ENCODE measurements at regions not wholly inside any gene's neighbourhood (a gene's known extent, or its start where the extent isn't known, plus 50 kb on each side); places are given as distances from the start of the nearest gene placed in this dataset.

DNA sequence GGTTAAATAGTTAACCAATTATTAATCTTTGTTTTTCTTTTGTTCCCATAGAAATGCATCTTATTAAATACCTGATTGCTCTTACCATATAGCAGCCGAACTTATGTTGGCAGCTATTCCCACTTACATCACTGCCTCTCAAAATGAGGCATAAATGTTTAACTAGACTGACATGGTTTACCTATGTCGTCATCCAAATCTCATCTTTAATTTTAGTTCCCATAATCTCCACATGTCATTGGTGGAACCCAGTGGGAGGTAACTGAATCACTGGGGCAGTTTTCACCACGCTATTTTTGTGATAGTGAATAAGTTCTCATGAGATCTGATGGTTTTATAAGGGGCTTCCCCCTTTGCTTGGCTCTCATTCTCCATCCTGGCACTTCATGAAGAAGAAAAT lies 499.2 kb upstream of the ATP2B1 start:
- no peak for DNase-seq (ENCODE audit: low read depth)

DNA sequence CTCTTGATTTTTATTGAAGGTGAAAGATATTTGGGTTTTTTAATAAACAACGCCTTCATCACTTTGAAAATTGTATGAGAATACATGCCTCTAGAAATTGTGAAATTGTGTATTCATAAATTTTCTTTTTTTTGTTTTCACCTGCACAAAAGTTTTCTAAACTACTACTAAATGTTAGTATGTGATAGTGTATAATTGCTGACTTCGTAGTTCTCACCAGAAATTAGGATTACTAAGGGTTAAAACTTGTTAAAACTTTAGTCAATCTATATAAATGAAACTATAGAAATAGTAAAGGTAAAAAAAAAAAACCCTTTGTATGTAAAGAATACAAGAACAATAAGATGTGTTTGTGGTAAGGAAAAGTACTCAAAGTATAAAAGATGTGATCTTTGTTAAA lies 496.5 kb upstream of the ATP2B1 start:
- DNase-seq (ENCODE audit: low read depth), result no peak

- DNase-seq (ENCODE audit: low read depth), result no peak
These were observed 494.9 kb upstream of the ATP2B1 start for GRCh38 chr12:90203556-90203955.

DNA sequence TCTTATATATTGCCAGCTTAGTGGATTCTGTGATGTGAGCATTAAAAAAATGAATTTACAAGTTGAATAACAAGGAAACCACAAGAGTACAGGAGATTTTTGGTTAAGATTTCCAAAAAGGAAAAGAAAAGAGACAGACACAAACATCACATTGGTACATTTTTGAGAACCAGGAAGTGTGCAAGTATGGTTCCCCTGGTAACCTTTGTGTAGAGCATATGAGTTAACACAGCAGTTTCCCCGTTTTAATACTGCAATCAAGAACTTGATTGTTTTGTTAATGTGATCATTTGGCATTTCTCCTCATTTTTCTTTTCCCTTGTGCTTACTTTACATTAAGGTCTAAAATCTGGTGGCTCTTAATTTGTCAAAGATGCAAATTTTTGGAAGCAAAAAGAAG lies 490.4 kb upstream of the ATP2B1 start:
- no peak for DNase-seq (ENCODE audit: low read depth)

DNA sequence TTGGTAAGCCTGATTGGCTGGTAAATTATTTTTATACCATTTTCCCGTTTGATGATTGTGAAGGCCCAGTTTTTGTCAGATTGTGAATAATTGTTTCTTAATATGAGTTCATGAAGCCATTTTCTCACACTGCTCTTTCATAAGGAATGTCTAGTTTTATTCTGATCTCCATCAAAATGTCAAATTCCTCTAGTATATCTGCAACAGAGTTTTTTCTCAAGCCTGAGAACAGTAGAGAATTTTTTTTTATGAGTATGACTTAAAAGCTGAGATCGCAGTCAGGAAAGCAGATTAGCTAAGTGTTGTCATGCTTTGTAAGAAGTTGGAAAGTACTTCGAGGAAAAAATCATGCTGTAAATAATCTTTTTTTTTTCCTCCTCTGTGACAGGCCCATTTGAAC lies 484.9 kb upstream of the ATP2B1 start:
- DNase-seq (ENCODE audit: low read depth), result no peak

DNA sequence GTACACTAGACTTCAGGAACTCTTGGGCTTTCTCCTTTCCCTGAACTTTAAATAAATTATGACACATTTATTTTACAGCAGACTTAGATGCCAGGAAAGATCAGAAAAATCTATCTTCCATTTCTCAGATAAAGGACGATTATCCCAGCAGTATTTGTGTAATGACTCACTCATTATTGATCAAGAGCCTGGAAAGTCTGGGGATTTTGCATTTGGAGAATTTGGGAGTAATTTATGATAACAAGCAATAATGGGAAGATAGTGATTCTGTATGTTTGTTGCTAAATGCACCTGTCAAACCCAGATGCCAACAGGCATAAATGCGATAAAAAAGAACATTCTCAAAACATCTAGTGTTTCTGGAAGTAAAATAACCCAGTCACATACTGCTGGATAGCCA lies 480.2 kb upstream of the ATP2B1 start:
- no peak for DNase-seq (ENCODE audit: low read depth)

DNA sequence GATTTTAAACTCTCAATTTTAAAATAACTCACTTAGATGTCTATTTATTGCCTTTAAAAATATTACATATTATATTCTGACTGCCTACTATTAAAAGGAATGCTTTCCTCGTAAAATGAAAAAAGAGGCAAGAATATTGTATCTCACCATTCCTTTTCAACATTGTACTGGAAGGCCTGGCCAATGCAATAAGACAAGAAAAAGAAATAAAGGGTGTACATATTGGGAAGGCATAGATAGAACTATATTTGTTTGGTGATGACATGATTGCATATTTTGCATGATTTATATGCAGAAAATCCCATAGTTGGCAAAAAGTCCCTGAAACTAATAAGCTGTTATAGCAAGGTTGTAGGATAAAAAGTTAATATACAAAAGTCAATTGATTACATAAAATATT lies 474.6 kb upstream of the ATP2B1 start:
- DNase-seq (ENCODE audit: low read depth), result no peak

- no peak for DNase-seq (ENCODE audit: low read depth)
These were observed 472.6 kb upstream of the ATP2B1 start for GRCh38 chr12:90181216-90181615.

- no peak for DNase-seq (ENCODE audit: low read depth)
These were observed 466.3 kb upstream of the ATP2B1 start for GRCh38 chr12:90174956-90175355.

DNA sequence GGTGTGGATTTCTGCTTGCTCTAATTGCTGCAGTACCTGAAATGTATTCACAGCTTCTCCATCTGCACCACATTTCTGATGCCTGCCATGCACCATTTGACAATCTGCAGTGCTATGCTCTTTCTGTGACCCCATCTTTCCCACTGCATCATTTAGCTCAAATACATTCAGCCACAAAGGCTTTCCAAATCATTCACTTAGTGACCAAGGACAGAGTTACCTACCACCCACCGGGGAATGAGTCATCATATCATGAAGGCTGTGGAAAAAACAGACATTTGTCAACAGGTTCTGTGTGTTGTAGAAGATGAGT lies 465.5 kb upstream of the ATP2B1 start:
- DNase-seq (ENCODE audit: low read depth), result no peak

GRCh38 chr12:90173499-90174197 lies 465.0 kb upstream of the ATP2B1 start:
- no peak for DNase-seq (ENCODE audit: low read depth)

DNA sequence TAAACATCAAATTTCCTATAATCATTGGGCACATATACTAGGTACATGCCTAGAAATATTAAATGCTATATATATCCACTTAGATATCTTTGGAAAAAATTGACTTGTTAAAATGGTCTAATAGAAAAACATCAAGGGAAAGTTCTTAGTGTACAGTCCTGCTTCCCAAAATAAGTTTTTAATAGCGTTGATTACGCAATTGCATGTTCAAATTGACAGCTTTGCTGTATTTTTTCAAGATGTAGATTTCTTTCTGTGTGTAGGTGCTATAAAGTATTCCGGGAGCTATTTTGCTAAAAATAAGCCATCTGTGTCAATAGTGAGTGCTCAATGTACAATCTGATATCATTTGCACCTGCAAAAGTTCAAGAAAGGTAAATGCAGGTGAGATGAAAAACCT lies 463.9 kb upstream of the ATP2B1 start:
- no peak for DNase-seq (ENCODE audit: low read depth)

- no peak for DNase-seq (ENCODE audit: low read depth)
These were observed 462.1 kb upstream of the ATP2B1 start for GRCh38 chr12:90170740-90171139.

DNA sequence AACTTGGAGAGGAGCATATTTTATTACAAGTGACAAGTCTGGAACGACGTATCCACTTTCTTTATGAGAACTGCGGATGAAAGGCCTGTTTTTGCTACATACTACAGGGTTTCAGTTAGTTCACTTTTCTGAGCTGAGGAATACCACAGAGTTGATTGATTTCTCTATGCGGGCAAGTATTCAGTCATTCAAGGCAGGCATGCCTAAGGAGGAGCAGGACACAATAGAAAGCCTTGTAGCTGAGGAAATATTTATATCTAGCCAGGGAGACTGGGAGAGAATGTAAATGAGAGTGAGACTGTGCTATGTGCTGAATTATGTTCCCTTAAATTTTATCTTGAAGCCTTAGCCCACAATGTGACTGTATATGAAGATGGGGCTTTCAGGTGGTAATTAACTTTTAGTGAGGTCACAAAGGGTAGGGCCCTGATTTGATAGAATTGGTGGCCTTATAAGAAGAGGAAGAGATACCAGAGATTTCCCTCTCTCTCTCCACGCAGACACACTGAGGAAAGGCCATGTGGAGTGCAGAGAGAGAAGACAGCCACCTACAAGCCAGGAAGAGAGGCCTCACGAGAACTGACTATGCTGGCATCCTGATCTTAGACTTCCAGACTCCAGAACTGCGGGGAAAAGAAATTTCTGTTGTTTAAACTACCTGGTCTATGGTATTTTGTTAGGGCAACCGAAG lies 459.0 kb upstream of the ATP2B1 start:
- DNase-seq (ENCODE audit: low read depth), result no peak

DNA sequence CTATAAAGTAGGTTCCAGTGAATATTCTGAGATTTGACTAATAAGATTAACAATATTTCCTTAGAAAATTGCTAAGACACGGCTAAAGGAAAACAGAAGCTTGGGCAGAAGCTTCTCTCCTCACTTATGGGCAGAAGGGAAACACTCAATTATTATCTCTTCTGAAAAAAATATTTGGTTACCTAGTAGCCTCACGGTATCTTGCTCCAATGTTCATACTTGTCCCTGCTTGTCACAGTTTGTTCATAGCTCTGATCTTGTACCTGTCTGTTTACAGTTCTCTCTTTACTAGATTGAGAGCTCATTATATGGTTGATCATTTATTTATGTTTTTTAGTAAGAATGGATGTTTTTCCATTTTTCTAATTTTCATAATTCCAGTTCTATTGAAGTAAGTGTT lies 458.0 kb upstream of the ATP2B1 start:
- DNase-seq (ENCODE audit: low read depth), result no peak

GRCh38 chr12:90166012-90166411 lies 457.4 kb upstream of the ATP2B1 start:
- DNase-seq (ENCODE audit: low read depth), result no peak

DNA sequence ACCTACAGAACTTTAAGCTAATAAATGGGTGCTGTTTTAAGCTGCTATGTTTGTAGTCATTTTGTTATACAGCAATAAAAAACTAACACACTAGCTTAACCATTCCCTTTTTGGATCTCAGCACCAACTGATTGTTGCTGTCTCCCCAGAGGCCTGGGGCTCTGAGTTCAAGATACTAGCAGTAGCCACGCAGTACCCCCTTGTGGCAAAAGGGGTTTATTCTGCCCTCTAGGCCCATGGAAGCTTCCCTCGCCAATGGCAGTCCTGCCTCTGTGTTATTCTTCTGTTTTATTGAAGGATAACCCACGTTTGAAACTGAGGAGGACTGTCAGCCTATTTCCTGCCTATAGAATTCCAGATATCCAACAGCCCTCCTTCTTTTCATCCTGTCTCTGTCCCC lies 455.3 kb upstream of the ATP2B1 start:
- no peak for DNase-seq (ENCODE audit: low read depth)

- DNase-seq (ENCODE audit: low read depth), result no peak
These were observed 445.2 kb upstream of the ATP2B1 start for GRCh38 chr12:90153827-90154226.

DNA sequence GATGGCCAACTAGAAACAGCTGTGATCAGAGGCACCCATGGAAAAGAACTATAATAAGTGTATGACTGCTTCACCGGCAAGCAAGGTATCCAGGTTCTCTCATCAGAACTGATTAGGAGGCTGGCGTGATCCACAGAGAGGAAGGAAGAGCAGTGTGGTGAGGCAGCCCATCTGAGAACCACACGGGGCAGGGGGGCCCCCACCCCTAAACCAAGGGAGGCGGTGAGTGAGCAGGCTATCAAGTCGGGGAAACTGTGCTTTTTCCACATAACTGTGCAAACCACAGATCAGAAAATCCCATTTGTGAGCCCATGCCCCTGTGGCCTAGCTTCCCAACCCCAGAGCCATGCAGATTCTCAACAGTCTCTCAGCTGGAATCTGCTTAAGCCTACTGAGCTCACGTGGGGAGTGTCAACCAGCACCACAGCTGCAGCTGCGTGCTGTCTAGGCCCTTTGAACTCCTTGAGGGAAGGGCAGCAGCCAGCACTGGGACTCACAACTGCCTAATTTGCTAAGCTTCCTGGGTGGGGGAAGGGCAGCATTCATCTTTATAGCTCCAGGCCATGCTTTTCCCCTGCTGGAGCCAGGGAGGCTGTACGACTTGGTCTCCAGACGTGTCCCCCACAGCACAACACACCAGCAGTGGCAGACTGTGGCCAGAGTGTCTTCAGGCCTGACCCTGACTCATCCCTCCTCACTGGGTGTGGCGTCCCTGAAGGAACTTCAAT lies 444.4 kb upstream of the ATP2B1 start:
- DNase-seq (ENCODE audit: low read depth), result no peak

DNA sequence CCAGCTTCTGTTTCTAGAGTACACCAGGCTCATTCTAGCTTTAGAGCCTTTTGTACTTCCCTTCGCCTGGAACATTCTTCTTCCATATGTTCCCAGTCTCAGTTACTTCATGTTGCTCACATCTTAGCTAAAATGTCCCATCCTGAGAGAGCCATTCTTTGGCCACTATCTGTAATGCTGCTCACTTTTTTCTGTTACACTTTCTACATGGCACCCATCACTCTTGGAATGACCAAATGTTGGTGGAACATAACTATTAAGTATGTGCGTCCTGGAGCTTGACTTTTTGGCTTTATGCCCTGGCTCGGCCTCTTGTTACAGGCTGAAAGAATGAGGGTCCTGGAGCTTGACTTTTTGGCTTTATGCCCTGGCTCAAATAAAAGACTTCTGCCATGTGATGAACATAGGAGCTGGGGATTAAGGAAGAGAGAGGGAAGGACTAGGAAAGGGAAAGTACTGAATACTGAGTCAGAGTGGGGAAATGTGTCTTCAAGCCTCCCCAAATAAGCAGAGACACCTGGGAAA lies 442.9 kb upstream of the ATP2B1 start:
- DNase-seq (ENCODE audit: low read depth), result no peak

DNA sequence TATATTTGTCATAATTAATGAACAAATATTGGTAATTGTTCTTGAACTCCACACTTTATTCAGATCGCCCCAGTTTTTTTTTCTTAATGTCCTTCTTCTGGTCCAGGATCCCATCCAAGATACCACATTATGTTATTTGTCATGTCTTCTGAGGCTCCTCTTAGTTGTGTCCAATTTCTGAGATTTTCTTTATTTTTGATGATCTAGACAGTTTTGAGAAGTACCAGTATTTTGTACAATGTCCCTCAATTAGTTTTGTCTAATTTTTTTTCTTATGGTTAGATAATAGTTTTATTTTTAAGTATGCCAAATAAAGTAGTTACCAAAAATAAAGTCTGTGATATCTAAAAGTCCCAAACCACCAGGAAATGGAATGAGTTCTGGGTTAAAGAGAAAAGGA lies 440.8 kb upstream of the ATP2B1 start:
- DNase-seq (ENCODE audit: low read depth), result no peak

DNA sequence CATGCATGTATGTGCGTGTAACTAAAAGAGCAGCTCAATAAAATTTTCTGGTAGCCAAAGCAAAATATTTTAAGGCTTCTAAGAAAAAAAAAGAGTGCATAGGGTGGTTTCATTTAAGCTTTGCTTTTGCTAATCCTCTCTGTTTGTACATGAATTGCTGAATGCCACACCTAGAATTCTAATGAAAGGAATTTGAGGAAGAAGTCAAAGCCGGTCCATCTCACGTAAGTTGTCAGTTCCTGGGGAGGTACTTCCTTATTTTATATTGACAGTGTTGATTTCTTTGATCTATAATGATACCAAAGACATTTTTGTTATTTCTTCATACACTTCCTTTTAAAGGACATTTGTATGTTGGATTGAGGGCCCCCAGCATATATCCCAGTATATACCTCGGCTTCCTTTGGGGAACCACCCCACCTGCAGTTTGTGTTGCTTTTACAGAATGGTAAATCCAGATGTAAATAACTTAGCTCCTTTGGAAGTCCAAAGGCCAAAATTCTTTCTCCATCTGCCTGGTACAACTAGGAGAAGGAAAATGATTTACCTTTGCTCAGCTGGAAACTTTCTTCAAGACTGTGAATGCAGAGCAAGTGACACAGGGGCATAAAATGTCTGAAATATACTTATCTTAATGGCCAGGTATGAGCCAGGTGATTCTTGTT lies 420.9 kb upstream of the ATP2B1 start:
- no peak for DNase-seq (ENCODE audit: low read depth)

GRCh38 chr12:90128526-90128925 lies 419.9 kb upstream of the ATP2B1 start:
- DNase-seq (ENCODE audit: low read depth), result no peak

All from stimulated activated CD8-positive, alpha-beta memory T cell treated with anti-CD3 and anti-CD28 coated beads, Interleukin-12 subunit alpha, Interleukin-12 subunit beta, amount 100 ng/mL, for 4 hours (primary cell).